Esophagus muscularis mucosa (tissue), 4 donors: ENCODE measurements at regions not wholly inside any gene's neighbourhood (a gene's known extent, or its start where the extent isn't known, plus 50 kb on each side); places are given as distances from the start of the nearest gene placed in this dataset.

Experiments
- DNase-seq: peaks from one replicate; pipeline ENCODE4 v3.0.0-alpha.2; 2017; ENCODE audit errors: extremely low spot score
- H3K27ac ChIP-seq, 4 donors: fragments of 200-600 bp; sonication (generic); replicated peaks in 1 of 4; 1 replicate in 3 of 4; 2 replicates in 1 of 4; pipeline ENCODE4 v1.5.1; 2016 to 2019; ENCODE audit warnings: mild to moderate bottlenecking in 1 of 4
- H3K27me3 ChIP-seq, 4 donors: fragments of 200-600 bp; sonication (generic); one replicate each; pipeline versions ENCODE4 v1.5.1 to v1.6.0; 2016 to 2019
- H3K36me3 ChIP-seq, 4 donors: fragments of 200-600 bp; sonication (generic); one replicate each; pipeline ENCODE4 v1.5.1; 2016 to 2019
- H3K4me1 ChIP-seq, 4 donors: fragments of 200-600 bp; sonication (generic); one replicate each; pipeline ENCODE4 v1.5.1; 2016 to 2019
- H3K4me3 ChIP-seq, 4 donors: fragments of 200-600 bp; sonication (generic); 1 replicate in 2 of 4; 2 replicates in 2 of 4; pipeline ENCODE4 v1.5.1; 2016 to 2019; ENCODE audit warnings: mild to moderate bottlenecking in 4 of 4, moderate library complexity in 1 of 4
- H3K9me3 ChIP-seq, 4 donors: fragments of 200-600 bp; sonication (generic); 1 replicate in 3 of 4; 2 replicates in 1 of 4; pipeline ENCODE4 v1.5.1; 2016 to 2019
- EP300 ChIP-seq: sonication (generic); formaldehyde crosslinking; IDR thresholded peaks from one replicate; pipeline ENCODE4 v1.6.1; 2017; ENCODE audit warnings: antibody characterized with exemption
- POLR2A ChIP-seq: fragments of 450-650 bp; IDR thresholded peaks from one replicate; pipeline ENCODE4 v1.6.1; 2017; ENCODE audit warnings: antibody characterized with exemption, moderate library complexity, mild to moderate bottlenecking, low read depth
- POLR2AphosphoS5 ChIP-seq, 2 donors: sonication (generic); formaldehyde crosslinking; IDR thresholded peaks; one replicate each; pipeline ENCODE4 v1.6.1; 2017; ENCODE audit warnings: antibody characterized with exemption in 2 of 2
- WGBS: methylation state at CpG from one replicate; pipeline ENCODE4 v1.1.5; 2018; 5-methylcytosine and 5-hydroxymethylcytosine counted together
- intact Hi-C: fragments of 100-400 bp; cut with DNase I; formaldehyde crosslinking; loops from one replicate; pipeline ENCODE4 v1.15.1; 2023
- TF ChIP-seq, protein P1 (sequence below), 3 experiments: fragments of 200-600 bp in 2 of 3; fragments of 450-650 bp in 1 of 3; sonication (generic) in 2 of 3; IDR thresholded peaks; one replicate each; pipeline ENCODE4 v1.5.1; 2017 to 2019; ENCODE audit warnings: antibody characterized with exemption in 3 of 3, mild to moderate bottlenecking in 2 of 3, moderate library complexity in 1 of 3

DNA sequence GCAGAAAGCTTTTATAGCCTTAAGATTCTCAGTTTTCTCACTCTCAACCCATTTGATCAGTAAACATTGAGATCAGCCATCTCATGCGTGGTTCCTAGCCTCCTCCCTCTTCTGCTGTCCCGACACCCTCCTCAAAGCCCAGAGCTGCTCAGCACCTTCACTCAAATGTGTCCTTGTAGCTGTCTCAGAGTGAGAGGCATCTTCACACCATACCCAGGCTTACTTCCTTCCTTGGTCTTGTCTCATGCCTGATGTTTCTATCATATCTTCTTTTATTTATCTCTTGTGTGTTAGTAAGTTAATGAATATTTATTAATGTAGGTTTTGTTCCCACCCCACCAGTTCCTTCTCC is 72.4 kb upstream of the SNX2 start:
- TF ChIP-seq POLR2A (no peak), EP300 (no peak), POLR2AphosphoS5 (IDR thresholded peaks at IDR 0.05) (no peak)
- TF ChIP-seq, protein P1, sequence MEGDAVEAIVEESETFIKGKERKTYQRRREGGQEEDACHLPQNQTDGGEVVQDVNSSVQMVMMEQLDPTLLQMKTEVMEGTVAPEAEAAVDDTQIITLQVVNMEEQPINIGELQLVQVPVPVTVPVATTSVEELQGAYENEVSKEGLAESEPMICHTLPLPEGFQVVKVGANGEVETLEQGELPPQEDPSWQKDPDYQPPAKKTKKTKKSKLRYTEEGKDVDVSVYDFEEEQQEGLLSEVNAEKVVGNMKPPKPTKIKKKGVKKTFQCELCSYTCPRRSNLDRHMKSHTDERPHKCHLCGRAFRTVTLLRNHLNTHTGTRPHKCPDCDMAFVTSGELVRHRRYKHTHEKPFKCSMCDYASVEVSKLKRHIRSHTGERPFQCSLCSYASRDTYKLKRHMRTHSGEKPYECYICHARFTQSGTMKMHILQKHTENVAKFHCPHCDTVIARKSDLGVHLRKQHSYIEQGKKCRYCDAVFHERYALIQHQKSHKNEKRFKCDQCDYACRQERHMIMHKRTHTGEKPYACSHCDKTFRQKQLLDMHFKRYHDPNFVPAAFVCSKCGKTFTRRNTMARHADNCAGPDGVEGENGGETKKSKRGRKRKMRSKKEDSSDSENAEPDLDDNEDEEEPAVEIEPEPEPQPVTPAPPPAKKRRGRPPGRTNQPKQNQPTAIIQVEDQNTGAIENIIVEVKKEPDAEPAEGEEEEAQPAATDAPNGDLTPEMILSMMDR (IDR thresholded peaks at IDR 0.05), result no peak
- no peak for DNase-seq
- H3K27ac ChIP-seq, result no peak overlapping the region
- no peaks in the 10 kb centered on the region for H3K27me3 ChIP-seq
- no peak overlapping the region for H3K4me3 ChIP-seq
- 100% methylated on average over 2 of the region's 2 CpGs for WGBS
- H3K4me1 ChIP-seq, result no peaks in the 10 kb centered on the region
- H3K36me3 ChIP-seq, result no peaks in the 10 kb centered on the region
- intact Hi-C loops, result loop anchor here (10.0 kb wide), 1 partner anchor 642 kb away; no protein-coding TSS in a partner anchor
- no peaks in the 10 kb centered on the region for H3K9me3 ChIP-seq

DNA sequence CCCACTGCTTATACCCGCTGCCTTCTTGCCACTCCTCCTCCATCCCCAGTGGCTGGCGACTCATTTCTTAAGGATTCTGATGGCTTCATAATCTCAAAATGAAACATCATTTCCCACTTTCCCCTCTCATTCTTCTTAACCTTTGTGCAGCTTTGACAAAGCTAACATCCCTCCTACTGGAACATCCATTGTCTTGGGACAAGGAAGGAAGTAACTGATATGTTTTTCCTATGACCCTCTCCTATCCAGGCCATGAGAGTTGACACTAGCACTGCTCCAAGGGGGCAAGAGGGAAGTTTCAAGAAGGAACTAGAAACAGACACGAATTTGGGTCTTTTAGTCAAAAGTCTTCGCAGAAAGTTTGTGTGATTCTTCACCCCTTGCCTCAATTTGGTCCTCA is 71.7 kb upstream of the SNX2 start:
- H3K4me1 ChIP-seq, result no peaks in the 10 kb centered on the region
- H3K36me3 ChIP-seq, result no peaks in the 10 kb centered on the region
- no peak overlapping the region for H3K27ac ChIP-seq
- TF ChIP-seq EP300 (no peak), POLR2A (no peak), POLR2AphosphoS5 (IDR thresholded peaks at IDR 0.05) (no peak)
- TF ChIP-seq, protein P1 (IDR thresholded peaks at IDR 0.05), result no peak
- DNase-seq, result no peak
- no peaks in the 10 kb centered on the region for H3K27me3 ChIP-seq
- no peak overlapping the region for H3K4me3 ChIP-seq
- intact Hi-C loops, result loop anchor here (10.0 kb wide), 1 partner anchor 642 kb away; no protein-coding TSS in a partner anchor
- 89% methylated on average over 4 of the region's 4 CpGs for WGBS
- H3K9me3 ChIP-seq, result no peaks in the 10 kb centered on the region

DNA sequence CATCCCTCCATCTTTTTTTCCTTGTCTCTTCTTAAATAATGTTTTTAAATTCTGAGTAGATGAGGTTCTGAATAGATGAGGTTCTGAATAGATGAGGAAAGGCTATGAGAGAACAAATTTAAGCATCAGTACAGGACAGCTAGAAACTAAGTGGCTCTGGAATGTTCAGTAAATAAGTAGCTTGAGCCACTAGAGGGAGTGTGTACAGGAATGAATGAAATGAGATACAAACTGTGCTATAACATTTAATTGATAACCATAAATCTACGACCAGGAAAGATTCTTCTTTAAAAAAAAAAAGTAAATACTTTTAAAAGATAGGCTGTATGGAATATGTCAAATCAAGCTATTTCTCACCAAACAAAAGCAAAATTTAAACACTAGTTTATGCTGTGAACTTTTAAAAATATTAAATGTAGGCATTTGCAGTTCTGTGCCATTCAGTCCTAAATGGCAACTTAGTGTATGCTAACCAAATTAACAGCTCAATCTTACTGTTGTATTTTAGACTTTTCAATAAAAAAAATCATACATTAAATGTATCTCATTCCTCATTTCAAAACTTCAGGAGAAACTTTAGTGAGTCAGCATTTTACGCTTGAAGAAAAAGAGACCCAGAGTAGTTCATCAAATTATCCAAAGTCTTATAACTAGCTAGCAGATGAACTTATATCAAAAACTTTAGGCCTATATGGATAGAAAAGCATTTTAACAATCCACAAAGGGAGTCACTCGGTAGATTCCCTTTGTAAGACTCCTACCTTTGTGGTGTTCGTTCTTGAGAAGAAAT is 70.4 kb upstream of the SNX2 start:
- Histone ChIP-seq H3K9me3 (no peaks in the 10 kb centered on the region), H3K4me3 (no peak overlapping the region), H3K27ac (no peak overlapping the region), H3K4me1 (no peaks in the 10 kb centered on the region), H3K27me3 (no peaks in the 10 kb centered on the region), H3K36me3 (no peaks in the 10 kb centered on the region)
- TF ChIP-seq EP300, result no peak
- TF ChIP-seq, protein P1 (IDR thresholded peaks at IDR 0.05), result peak; percentile 39 to 58 (median 41)
- TF ChIP-seq POLR2AphosphoS5 (IDR thresholded peaks at IDR 0.05), result no peak
- TF ChIP-seq POLR2A, result no peak
- intact Hi-C loops, result loop anchor here (10.0 kb wide), 1 partner anchor 640 kb away; no protein-coding TSS in a partner anchor
- DNase-seq, result no peak
- WGBS, result 74% methylated on average over 4 of the region's 4 CpGs

DNA sequence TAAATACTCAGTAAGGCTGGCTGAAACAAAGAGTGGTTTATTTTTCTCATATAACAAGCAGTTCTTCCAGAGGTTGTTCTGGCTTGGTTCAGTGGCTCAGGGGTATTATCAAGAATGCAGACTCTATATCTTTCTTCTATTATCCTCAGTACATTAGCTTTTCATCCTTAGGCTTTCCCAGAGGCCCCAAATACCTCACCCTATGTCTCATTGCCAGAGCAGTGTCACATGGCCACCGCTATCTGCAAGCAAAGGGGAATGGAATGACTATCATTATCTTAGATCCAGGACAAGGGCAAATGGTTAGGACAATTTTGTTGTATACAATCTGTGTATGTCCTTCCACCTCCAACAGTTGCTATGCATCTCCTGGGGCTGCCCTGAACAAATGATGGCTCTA is 69.0 kb upstream of the SNX2 start:
- Histone ChIP-seq H3K4me1 (no peaks in the 10 kb centered on the region), H3K9me3 (no peaks in the 10 kb centered on the region), H3K4me3 (no peak overlapping the region), H3K36me3 (no peaks in the 10 kb centered on the region), H3K27ac (no peak overlapping the region), H3K27me3 (no peaks in the 10 kb centered on the region)
- intact Hi-C loops, result loop anchor here (10.0 kb wide), 1 partner anchor 639 kb away; no protein-coding TSS in a partner anchor
- 100% methylated on average over 1 of the region's 1 CpG for WGBS
- DNase-seq, result no peak
- TF ChIP-seq POLR2AphosphoS5 (IDR thresholded peaks at IDR 0.05) (no peak), POLR2A (no peak), EP300 (no peak)
- TF ChIP-seq, protein P1 (IDR thresholded peaks at IDR 0.05), result no peak

DNA sequence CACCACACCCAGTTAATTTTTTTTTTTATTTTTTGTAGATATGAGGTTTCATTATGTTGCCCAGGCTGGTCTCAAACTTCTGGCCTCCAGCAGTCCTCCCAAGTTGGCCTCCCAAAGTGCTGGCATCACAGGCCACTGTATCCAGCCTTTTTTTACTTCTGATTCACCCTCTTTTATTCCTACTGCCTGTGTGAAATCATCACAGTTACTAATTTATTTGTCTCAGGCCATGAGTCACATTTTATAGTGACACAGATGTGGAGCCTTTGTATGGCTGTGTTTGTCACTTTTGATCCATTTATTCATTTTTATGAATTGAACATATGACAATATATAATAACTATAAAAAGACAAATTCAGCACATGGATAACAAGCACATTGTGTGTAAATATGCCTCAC is 67.1 kb upstream of the SNX2 start:
- no peak overlapping the region for H3K27ac ChIP-seq
- no peaks in the 10 kb centered on the region for H3K36me3 ChIP-seq
- H3K4me3 ChIP-seq, result no peak overlapping the region
- no peaks in the 10 kb centered on the region for H3K9me3 ChIP-seq
- intact Hi-C loops, result loop anchor here (10.0 kb wide), 1 partner anchor 637 kb away; no protein-coding TSS in a partner anchor
- DNase-seq, result no peak
- H3K27me3 ChIP-seq, result no peaks in the 10 kb centered on the region
- H3K4me1 ChIP-seq, result no peaks in the 10 kb centered on the region
- TF ChIP-seq EP300 (no peak), POLR2AphosphoS5 (IDR thresholded peaks at IDR 0.05) (no peak), POLR2A (no peak)
- TF ChIP-seq, protein P1 (IDR thresholded peaks at IDR 0.05), result no peak
